HFFc6 (cell line): ENCODE measurements at regions not wholly inside any gene's neighbourhood (a gene's known extent, or its start where the extent isn't known, plus 50 kb on each side); places are given as distances from the start of the nearest gene placed in this dataset.

Experiments
- DNase-seq: peaks from one replicate; pipeline ENCODE4 v3.0.0-alpha.2; 2018
- H3K27ac Mint-ChIP-seq: 2 replicates; pipeline ENCODE4 v1.8.0; 2020; ENCODE audit warnings: mild to moderate bottlenecking, mixed read lengths
- H3K27me3 Mint-ChIP-seq: 2 replicates; pipeline ENCODE4 v1.8.0; 2021; ENCODE audit warnings: mild to moderate bottlenecking, moderate library complexity, mixed read lengths; ENCODE audit not compliant: insufficient read depth
- H3K36me3 Mint-ChIP-seq: 2 replicates; pipeline ENCODE4 v1.8.0; 2021; ENCODE audit warnings: low read depth, mixed read lengths
- H3K4me1 Mint-ChIP-seq: 2 replicates; pipeline ENCODE4 v1.8.0; 2020; ENCODE audit warnings: low read depth, mixed read lengths
- H3K4me3 Mint-ChIP-seq: 2 replicates; pipeline ENCODE4 v1.8.0; 2020; ENCODE audit warnings: mild to moderate bottlenecking, moderate library complexity, mixed read lengths
- H3K9me3 Mint-ChIP-seq: 2 replicates; pipeline ENCODE4 v1.8.0; 2020; ENCODE audit warnings: mild to moderate bottlenecking, mixed read lengths
- TF ChIP-seq, protein P1 (sequence below): fragments of 200-600 bp; sonication (generic); IDR thresholded peaks from 2 replicates; pipeline ENCODE4 v1.5.0; 2021; ENCODE audit warnings: antibody characterized with exemption, mild to moderate bottlenecking

- no peak overlapping the region for H3K27ac Mint-ChIP-seq
- TF ChIP-seq, protein P1, sequence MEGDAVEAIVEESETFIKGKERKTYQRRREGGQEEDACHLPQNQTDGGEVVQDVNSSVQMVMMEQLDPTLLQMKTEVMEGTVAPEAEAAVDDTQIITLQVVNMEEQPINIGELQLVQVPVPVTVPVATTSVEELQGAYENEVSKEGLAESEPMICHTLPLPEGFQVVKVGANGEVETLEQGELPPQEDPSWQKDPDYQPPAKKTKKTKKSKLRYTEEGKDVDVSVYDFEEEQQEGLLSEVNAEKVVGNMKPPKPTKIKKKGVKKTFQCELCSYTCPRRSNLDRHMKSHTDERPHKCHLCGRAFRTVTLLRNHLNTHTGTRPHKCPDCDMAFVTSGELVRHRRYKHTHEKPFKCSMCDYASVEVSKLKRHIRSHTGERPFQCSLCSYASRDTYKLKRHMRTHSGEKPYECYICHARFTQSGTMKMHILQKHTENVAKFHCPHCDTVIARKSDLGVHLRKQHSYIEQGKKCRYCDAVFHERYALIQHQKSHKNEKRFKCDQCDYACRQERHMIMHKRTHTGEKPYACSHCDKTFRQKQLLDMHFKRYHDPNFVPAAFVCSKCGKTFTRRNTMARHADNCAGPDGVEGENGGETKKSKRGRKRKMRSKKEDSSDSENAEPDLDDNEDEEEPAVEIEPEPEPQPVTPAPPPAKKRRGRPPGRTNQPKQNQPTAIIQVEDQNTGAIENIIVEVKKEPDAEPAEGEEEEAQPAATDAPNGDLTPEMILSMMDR = no peak
- H3K4me3 Mint-ChIP-seq = no peak overlapping the region
- H3K4me1 Mint-ChIP-seq = peaks cover 8% of the 10 kb centered on the region
- H3K9me3 Mint-ChIP-seq = no peaks in the 10 kb centered on the region
- DNase-seq = no peak
- H3K36me3 Mint-ChIP-seq = no peaks in the 10 kb centered on the region
- H3K27me3 Mint-ChIP-seq = peaks cover 5% of the 10 kb centered on the region
Measured at GRCh38 chr3:148329481-148330235, 368.0 kb upstream of the AGTR1 start.

- Mint-ChIP-seq H3K27ac (no peak overlapping the region), H3K4me1 (peaks cover 8% of the 10 kb centered on the region), H3K9me3 (no peaks in the 10 kb centered on the region), H3K4me3 (no peak overlapping the region), H3K36me3 (no peaks in the 10 kb centered on the region), H3K27me3 (peaks cover 5% of the 10 kb centered on the region)
- no peak for DNase-seq
- TF ChIP-seq, protein P1 = no peak
Measured at GRCh38 chr3:148330542-148330941, 367.2 kb upstream of the AGTR1 start.

- peaks cover 8% of the 10 kb centered on the region for H3K4me1 Mint-ChIP-seq
- H3K27ac Mint-ChIP-seq = no peak overlapping the region
- H3K9me3 Mint-ChIP-seq = no peaks in the 10 kb centered on the region
- H3K4me3 Mint-ChIP-seq = no peak overlapping the region
- H3K27me3 Mint-ChIP-seq = peaks cover 5% of the 10 kb centered on the region
- TF ChIP-seq, protein P1 = no peak
- DNase-seq = no peak
- no peaks in the 10 kb centered on the region for H3K36me3 Mint-ChIP-seq
Measured at GRCh38 chr3:148331081-148331846, 366.4 kb upstream of the AGTR1 start.

DNA sequence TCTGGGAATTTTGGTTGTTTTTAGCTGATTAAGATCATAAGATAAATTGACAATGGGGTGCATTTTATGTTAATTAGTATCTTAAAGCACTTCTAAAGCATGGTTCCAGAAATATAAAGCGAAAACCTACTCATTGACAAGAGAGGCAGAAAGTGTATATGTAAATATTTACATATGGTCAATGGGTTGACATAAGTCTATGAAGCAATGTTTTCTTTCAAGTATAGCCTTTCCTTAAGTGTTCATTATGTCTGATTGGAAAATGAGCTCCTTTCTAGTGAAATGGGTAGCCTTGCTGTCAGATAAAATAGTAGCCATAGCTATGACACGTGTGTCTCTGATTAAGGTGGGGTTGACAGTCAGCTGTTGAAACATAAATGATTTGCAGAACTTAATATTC, 365.2 kb upstream of the AGTR1 start:
- no peak for DNase-seq
- H3K4me3 Mint-ChIP-seq = no peak overlapping the region
- H3K27ac Mint-ChIP-seq = no peak overlapping the region
- no peaks in the 10 kb centered on the region for H3K9me3 Mint-ChIP-seq
- TF ChIP-seq, protein P1 = no peak
- H3K36me3 Mint-ChIP-seq = no peaks in the 10 kb centered on the region
- peaks cover 5% of the 10 kb centered on the region for H3K27me3 Mint-ChIP-seq
- H3K4me1 Mint-ChIP-seq = peaks cover 8% of the 10 kb centered on the region

DNA sequence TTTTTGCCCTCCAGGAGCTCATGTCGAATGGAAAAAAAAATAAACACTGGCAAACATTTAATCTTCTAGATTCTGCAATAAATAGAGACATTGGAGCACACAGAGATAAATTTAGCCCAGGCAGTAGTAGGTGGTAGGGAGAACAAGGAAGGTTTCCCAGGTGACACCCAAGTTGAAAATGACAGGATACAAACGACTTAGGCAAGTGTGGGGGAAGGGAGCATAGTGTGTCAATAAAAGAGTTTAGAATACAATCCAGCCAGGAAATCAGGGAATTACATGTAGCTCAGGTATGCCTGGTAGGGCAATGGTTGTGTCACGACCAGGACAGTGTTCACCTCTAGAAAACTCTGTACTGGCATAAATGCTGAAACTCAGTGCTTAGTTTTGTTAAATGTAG, 364.6 kb upstream of the AGTR1 start:
- peaks cover 8% of the 10 kb centered on the region for H3K4me1 Mint-ChIP-seq
- no peak overlapping the region for H3K27ac Mint-ChIP-seq
- DNase-seq = no peak
- peaks cover 1% of the 10 kb centered on the region; the same call in 1 of the 2 replicates for H3K27me3 Mint-ChIP-seq
- no peak overlapping the region for H3K4me3 Mint-ChIP-seq
- no peaks in the 10 kb centered on the region for H3K9me3 Mint-ChIP-seq
- TF ChIP-seq, protein P1 = no peak
- H3K36me3 Mint-ChIP-seq = no peaks in the 10 kb centered on the region
